ENCODE measurements at regions not wholly inside any gene's neighbourhood (a gene's known extent, or its start where the extent isn't known, plus 50 kb on each side); places are given as distances from the start of the nearest gene placed in this dataset.
"Not testable (repeated sequence)": the region's sequence is repeated elsewhere in the genome, so short reads cannot be mapped to it uniquely, and the experiment has no call there.

- no peaks in the 10 kb centered on the region for H3K27me3 ChIP-seq
- no peak for ATAC-seq
These were observed 231.1 kb upstream of the RUNX1 start for GRCh38 chr21:35280231-35280630.

DNA sequence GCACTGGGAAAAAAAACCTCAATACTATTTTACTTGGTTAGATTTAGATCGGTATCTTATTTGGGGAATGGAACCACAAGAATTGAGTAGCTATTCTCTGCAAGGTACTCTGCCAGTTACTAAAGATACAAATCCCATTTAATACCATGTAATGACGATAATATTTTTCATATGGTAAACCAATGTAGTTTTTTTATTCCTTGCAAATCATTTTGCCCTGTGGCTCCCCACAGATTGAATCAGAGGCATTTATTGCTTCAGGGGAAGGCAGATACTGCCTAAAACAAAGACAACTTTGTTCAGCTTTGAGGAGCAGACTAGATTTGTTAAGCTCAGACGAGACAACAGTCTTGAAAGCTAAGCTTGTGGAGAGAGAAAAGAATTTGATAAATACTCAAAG lies 226.7 kb upstream of the RUNX1 start:
- intact Hi-C loops (cut with DNase I) = loop anchor here in 1 of 2 donors (10.0 kb wide), 1 partner anchor 59 kb away; no protein-coding TSS in a partner anchor
- H3K36me3 ChIP-seq = no peaks in the 10 kb centered on the region
- no peak overlapping the region for H3K27ac ChIP-seq
- TF ChIP-seq, protein P1, sequence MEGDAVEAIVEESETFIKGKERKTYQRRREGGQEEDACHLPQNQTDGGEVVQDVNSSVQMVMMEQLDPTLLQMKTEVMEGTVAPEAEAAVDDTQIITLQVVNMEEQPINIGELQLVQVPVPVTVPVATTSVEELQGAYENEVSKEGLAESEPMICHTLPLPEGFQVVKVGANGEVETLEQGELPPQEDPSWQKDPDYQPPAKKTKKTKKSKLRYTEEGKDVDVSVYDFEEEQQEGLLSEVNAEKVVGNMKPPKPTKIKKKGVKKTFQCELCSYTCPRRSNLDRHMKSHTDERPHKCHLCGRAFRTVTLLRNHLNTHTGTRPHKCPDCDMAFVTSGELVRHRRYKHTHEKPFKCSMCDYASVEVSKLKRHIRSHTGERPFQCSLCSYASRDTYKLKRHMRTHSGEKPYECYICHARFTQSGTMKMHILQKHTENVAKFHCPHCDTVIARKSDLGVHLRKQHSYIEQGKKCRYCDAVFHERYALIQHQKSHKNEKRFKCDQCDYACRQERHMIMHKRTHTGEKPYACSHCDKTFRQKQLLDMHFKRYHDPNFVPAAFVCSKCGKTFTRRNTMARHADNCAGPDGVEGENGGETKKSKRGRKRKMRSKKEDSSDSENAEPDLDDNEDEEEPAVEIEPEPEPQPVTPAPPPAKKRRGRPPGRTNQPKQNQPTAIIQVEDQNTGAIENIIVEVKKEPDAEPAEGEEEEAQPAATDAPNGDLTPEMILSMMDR (IDR thresholded peaks at IDR 0.05) = no peak
- TF ChIP-seq POLR2A (IDR thresholded peaks at IDR 0.05) = no peak
- no peak for DNase-seq
- H3K4me3 ChIP-seq = no peak overlapping the region
- no peaks in the 10 kb centered on the region for H3K9me3 ChIP-seq
- WGBS (ENCODE audit: insufficient coverage, low coverage, low lambda C conversion rate, missing lambda C conversion rate) = 75% methylated on average over 3 of the region's 3 CpGs
- ATAC-seq = no peak
- no peaks in the 10 kb centered on the region for H3K27me3 ChIP-seq
- no peaks in the 10 kb centered on the region for H3K4me1 ChIP-seq

More at GRCh38 chr21:35280231-35280630, 231.1 kb upstream of the RUNX1 start:
- no peak for DNase-seq
- intact Hi-C loops (cut with DNase I) = no loop called here
- Histone ChIP-seq H3K4me1 (no peaks in the 10 kb centered on the region), H3K27ac (no peak overlapping the region), H3K36me3 (no peaks in the 10 kb centered on the region), H3K9me3 (no peaks in the 10 kb centered on the region), H3K4me3 (no peak overlapping the region)
- no peak for TF ChIP-seq POLR2A (IDR thresholded peaks at IDR 0.05)
- TF ChIP-seq, protein P1 (IDR thresholded peaks at IDR 0.05) = no peak

GRCh38 chr21:35274923-35275322 lies 225.8 kb upstream of the RUNX1 start:
- DNase-seq = no peak
- no peak overlapping the region for H3K4me3 ChIP-seq
- intact Hi-C loops (cut with DNase I) = loop anchor here in 1 of 2 donors (10.0 kb wide), 1 partner anchor 60 kb away; no protein-coding TSS in a partner anchor
- no peak for ATAC-seq
- H3K36me3 ChIP-seq = no peaks in the 10 kb centered on the region
- TF ChIP-seq, protein P1 (IDR thresholded peaks at IDR 0.05) = no peak
- TF ChIP-seq POLR2A (IDR thresholded peaks at IDR 0.05) = no peak
- 59% methylated on average over 7 of the region's 7 CpGs for WGBS (ENCODE audit: insufficient coverage, low coverage, low lambda C conversion rate, missing lambda C conversion rate)
- H3K4me1 ChIP-seq = no peaks in the 10 kb centered on the region
- H3K27me3 ChIP-seq = no peaks in the 10 kb centered on the region
- no peak overlapping the region for H3K27ac ChIP-seq
- no peaks in the 10 kb centered on the region for H3K9me3 ChIP-seq

DNA sequence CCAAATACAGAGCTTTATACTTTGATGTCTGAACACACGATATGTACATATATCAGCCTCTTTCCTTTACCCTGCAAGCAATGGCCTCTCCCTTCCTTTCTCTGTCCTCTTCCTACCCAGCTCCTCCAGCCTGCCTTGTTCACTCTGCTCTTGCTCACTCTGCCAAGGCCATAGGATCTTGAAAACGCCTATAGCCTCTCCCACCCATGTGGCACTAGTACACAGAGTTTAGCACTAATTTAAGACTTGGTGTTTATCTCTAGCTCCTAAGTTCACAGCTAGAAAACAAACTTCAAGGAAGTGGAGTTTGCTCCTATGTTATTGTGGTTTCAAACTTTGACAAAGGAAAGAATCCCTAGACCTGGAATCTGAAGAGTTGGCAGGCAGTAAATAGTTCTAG lies 225.0 kb upstream of the RUNX1 start:
- DNase-seq (no peak), ATAC-seq (no peak)
- 72% methylated on average over 2 of the region's 2 CpGs for WGBS (ENCODE audit: insufficient coverage, low coverage, low lambda C conversion rate, missing lambda C conversion rate)
- no peaks in the 10 kb centered on the region for H3K36me3 ChIP-seq
- TF ChIP-seq, protein P1 (IDR thresholded peaks at IDR 0.05) = no peak
- no peak for TF ChIP-seq POLR2A (IDR thresholded peaks at IDR 0.05)
- intact Hi-C loops (cut with DNase I) = loop anchor here in 1 of 2 donors (10.0 kb wide), 1 partner anchor 61 kb away; no protein-coding TSS in a partner anchor
- no peak overlapping the region for H3K27ac ChIP-seq
- no peaks in the 10 kb centered on the region for H3K9me3 ChIP-seq
- H3K4me1 ChIP-seq = no peaks in the 10 kb centered on the region
- H3K27me3 ChIP-seq = no peaks in the 10 kb centered on the region
- no peak overlapping the region for H3K4me3 ChIP-seq

DNA sequence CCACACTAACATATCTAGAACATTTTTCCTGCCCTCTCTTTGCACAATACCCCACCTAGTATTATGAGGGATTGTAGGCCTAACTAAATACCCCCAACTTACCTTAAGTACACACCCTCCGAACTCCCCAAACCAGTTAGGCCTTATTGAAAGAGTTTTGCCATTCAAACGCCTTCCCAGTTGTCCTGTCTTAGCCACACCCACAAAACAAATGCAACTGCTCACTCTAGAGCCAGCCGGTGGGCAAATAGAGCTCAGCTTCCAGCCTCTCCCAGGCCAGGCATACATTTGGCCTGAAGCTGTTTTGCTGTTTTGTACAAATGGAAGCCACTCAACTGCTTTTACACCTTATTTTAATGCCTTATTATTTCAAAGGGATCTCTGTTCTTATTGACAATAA lies 224.2 kb upstream of the RUNX1 start:
- Histone ChIP-seq H3K4me3 (no peak overlapping the region), H3K36me3 (no peaks in the 10 kb centered on the region), H3K9me3 (no peaks in the 10 kb centered on the region), H3K27ac (no peak overlapping the region), H3K4me1 (no peaks in the 10 kb centered on the region), H3K27me3 (no peaks in the 10 kb centered on the region)
- no peak for ATAC-seq
- no peak for TF ChIP-seq POLR2A (IDR thresholded peaks at IDR 0.05)
- TF ChIP-seq, protein P1 (IDR thresholded peaks at IDR 0.05) = no peak
- no peak for DNase-seq
- WGBS (ENCODE audit: insufficient coverage, low coverage, low lambda C conversion rate, missing lambda C conversion rate) = 79% methylated on average over 2 of the region's 3 CpGs
- intact Hi-C loops (cut with DNase I) = loop anchor here in 1 of 2 donors (10.0 kb wide), 1 partner anchor 61 kb away; no protein-coding TSS in a partner anchor

- H3K27ac ChIP-seq, ATAC-seq, H3K27me3 ChIP-seq, H3K36me3 ChIP-seq, H3K4me1 ChIP-seq, DNase-seq, H3K4me3 ChIP-seq, H3K9me3 ChIP-seq: not testable (repeated sequence)
- 84% methylated on average over 3 of the region's 4 CpGs for WGBS (ENCODE audit: insufficient coverage, low coverage, low lambda C conversion rate, missing lambda C conversion rate)
- intact Hi-C loops (cut with DNase I) = loop anchor here in 1 of 2 donors (10.0 kb wide), 1 partner anchor 63 kb away; no protein-coding TSS in a partner anchor
These were observed 222.4 kb upstream of the RUNX1 start for GRCh38 chr21:35271344-35272118.
